Activated CD8-positive, alpha-beta memory T cell treated with anti-CD3 and anti-CD28 coated beads for 4 hours (primary cell): ENCODE measurements at regions not wholly inside any gene's neighbourhood (a gene's known extent, or its start where the extent isn't known, plus 50 kb on each side); places are given as distances from the start of the nearest gene placed in this dataset.

Experiments used
- DNase-seq, 2 donors: peaks; one replicate each; pipeline ENCODE4 v3.0.0-alpha.2; 2020; ENCODE audit warnings: low read depth in 2 of 2

DNA sequence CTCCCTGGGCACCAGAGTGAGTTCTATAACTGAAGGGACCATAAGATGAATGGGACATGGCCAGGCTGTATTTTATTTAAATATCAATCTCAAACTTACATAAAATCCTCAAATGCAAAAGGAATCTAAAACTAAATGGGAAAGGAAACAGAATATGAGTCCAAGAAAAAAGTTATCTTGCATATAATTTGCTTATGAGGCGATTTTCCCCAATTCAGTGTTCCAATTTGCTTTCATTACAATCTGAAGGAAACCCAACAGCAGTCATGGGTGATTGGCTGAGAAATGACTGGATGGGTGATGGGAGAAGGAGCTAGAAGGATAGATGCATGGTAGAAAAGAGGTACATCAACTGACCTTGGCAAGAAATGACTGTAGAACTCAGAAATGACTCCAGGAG, 511.3 kb upstream of the TENM3 start:
- no peak for DNase-seq

DNA sequence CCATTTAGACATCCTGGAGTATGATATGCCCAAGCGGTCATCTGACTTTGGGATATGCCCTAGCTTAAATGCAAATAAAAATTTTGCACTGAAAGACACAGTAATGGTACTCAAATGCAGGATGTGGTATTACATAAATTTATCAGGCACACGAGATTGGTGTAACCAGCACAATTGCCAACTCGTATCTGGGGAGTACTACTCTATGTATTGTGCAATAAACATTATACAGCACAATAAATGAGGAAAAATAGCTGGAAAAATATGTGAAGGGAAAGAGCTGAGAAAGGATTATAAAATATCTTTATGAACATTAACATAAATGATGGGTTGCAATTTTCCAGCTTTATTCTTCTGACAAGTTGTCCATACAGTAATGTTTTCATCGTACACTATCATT, 505.5 kb upstream of the TENM3 start:
- DNase-seq = no peak

DNA sequence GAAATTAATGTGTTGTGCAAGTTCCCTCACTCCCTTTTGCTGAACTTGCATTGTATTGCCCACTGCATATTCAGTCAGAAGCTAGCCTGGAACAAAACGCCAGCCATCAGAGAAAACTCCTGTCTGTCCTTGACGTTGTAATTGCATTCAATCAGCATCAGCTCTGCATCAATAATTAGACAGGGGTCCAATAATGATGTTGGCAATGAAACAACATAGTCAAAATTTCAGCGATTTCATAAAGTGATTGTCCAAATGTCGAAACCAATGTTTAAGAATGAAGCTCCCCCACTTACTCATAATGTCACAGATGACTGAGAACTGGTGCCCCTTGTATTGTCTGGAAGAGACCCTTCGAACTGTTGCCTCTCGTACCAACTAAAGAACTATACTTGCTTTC, 504.2 kb upstream of the TENM3 start:
- DNase-seq = no peak

DNA sequence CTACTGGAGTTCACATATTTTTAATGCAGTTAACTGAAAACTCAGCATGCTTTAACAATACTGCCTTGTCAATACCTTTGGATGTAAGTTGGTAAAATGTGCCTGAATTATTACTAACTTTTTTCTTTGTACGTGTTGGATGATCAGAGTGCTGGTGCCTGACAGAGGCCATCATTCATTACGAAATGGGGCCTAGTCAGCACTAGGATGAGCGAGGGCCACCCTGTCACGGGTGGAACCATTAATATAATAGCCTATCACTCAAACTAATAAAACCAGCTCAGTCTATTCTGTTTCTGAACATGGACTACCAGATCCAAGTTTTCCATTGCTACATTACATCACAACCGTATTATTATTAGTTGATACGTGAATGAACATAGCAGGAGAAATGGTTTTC, 501.7 kb upstream of the TENM3 start:
- DNase-seq = no peak

DNA sequence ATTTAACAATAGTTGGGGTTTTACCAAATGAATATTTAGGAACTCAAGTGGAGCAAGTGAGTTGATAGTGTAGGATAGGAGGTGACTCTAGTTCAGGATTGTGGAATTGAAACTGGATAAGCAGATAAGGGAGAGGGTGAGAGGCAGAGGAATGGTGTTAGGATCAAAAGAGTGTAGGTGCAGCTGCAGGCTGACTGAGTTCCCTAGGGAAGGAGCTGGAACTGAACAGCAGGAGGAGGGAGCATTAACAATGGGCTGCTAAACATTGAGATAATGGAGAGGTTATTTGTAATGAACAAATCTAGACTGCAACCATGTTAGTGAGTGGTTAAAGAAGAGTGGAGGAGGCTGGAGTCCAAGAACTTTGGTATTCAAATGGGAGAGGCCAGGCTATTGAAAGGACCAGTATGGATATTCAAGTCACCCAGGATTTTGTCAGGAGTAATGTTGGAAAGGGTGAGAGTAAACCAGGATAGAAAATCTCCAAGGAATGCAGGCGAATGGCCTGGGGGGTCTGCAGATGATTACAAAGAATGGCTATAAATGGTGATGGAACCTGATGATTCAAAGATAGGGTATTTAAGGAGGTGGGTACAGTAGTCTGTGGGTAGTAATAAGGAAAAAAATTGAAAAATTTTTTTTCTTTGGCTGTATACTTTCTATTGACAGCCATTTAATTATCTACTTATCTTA, 497.1 kb upstream of the TENM3 start:
- no peak for DNase-seq

DNA sequence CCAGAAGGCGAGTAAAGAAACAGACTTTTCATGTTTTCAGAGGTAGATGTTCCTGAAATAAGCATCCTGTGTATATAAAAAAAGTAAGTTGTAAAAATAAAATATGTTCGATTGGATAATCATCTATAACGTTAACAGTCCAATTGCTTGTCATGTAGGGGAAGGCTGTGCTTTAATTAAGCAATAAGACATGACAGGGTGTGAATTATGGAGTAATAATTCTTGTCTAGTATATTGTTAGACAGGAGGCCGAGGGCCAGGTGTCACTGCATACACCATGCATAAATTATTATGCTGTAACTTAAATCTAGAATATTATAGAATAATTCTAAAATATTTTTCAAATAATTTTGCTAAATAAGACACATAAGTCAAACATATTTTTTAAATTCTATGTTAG, 494.6 kb upstream of the TENM3 start:
- no peak for DNase-seq

DNA sequence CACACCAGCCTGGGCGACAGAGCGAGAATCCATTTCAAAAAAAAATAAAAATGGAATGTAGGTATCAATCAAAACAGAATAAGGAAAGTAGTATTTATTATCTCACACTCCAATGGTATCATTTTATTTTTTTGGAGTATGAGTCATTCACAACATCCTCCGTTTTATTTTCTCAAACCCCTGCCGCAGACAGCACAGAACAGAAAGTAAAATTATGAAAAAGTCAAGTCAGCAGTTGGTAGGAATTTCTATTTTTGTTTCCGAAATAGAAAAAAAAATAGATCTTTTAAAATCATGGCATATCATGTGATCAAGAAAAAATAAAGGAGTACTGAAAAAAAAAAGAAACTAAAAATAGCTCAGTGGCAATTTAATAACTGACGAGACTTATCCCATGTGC, 490.7 kb upstream of the TENM3 start:
- DNase-seq = no peak

DNA sequence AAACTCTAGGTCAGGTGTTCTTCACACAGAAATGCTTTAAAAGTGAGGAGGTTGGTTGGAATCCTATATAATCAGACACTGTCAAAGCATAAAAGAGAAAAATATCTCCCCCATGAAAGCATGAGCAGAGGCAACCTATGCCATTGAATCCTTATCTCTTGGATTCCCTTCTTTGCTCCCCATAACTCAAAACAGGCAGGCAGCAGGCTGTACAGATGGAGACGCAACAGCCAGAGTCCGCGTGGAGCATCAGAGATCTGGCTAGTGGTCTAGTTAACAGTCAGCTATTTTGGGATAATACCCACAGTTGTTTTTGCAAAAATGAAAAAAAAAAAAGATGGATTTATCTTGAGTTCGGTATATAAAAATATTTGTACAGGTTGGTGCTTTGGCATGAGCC, 490.0 kb upstream of the TENM3 start:
- DNase-seq = no peak

DNA sequence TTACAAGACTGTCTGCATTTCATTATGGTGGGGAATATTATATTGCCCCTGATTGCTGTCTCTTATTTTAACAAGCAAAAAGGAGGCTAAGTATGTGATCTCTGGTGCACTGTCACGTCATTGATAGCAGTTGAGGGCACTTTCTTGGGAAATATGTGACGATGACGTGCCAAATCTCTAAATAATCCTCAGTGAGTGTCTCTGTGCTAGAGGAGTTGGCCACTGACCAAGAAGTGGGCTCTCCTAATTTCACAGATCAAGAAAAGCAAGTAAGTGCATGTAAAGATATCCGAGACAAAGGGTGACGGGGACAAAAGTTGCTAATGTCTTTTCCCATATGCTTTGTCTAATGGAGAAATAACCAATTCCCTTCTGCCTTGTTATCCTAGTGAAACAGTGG, 487.4 kb upstream of the TENM3 start:
- no peak for DNase-seq

DNA sequence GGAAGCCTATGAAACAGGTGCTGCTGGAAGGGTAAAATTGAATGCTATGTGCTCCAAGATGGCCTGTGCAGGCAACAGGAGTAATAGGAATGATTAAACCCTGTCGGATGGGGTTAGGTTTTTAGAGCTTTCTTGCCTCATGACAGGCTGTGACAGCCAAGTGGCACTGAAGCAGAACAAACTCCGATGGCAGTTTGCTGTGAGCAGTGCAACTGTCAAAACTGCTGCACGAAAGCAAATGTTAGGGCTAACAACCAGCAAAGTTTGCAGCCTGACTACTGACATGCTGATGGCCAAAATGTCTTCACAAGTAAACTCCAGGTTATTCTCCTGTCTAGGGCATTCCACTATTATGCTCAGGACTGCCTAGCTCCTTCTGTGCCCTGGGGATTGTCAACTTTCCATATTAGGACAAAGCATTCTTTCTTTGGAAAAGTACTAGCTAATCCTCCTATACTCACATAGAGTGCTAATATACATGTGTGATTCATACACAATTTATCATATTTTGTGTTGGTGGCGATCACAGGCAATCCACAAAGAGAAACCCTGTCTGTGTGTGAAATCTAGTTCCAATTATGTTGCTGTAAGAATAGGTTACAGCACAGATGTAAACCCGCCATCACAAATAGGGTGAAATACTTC, 486.6 kb upstream of the TENM3 start:
- no peak for DNase-seq

DNA sequence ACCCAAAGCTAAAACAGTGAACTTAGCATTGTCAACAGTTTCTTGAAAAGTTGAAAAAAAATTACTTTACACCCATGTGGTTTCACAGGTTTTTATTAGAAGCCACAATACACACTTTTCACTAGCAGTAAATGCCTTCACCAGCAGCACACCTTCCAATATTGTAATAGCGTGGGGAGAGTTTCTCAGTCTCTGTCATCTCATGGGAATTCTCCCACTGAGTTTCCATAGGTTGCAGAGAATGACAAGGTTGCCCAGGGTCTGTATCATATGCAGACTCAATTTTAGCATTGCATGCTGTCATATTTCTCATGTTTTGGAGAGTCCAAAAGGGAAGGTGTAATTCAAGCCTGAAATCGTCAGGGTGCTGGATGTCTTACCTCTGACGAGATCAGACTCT, 486.1 kb upstream of the TENM3 start:
- DNase-seq = no peak

DNA sequence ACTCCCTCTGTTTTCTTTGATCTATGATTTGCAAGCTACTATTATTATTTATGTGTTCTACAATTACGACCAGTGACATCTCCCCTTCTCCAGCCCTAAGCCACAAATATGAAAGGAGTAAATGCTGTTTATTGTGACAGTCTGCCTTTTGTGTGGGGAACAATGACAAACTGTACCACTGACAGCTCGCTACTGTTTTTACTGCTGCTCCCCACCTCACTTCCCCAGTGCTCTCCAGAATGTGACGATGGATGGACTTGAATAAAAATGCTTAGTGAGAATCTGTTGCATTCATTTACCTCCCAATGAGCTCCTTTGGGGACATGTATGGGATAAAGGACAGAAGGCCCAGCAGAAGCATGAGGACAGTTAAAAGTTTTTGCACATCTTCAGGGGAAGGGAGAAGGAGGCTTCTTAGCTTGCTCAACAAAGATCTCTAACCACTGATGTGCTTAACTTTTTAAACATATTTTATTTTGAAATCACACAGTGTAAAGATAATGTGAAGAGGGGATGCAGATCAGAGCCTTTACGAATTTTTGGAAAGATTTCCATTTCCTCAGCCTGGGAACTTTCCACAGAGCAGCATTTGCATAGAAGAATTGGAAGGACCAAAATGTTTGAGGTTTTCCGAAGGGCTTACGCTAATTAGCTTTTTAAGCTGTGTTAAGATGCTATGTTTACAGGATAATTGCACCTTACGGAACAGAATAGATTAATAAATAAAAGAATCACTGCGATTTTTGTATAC, 485.1 kb upstream of the TENM3 start:
- DNase-seq = no peak

DNA sequence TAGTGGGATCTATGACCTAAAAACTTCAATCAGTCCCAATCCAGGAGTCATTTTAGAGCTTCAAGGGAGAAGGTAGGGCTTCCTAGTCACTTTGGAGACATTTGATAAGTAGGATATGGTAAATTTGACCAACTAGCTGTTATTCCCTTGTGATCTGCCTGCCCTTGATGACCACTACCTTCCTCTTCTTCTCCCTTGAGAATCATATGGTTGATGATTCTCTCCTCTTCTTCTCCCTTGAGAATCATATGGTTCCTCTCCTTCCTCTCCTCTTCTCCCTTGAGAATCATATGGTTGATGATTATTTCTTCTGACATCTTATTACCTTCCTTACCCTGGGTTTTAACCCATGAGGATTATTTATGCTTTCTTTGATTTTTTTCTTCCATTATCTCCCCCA, 482.6 kb upstream of the TENM3 start:
- DNase-seq = no peak

DNA sequence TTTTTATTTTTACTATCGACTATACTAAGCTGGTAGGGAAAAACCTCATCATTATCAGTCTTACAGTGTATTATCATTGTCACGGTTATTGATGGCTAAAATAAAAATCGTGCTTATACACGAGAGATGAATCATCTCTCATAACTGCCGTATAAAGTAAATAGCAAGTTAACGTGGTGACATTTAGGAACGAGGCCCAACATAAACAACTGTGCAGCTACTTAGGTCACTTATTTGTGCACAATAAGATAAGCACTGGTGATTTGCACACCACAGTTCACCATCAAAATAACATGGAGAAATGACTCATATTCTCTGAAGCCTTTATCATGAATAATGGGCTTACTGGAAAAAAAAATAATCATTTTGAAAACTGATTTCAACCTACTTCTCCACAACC, 482.0 kb upstream of the TENM3 start:
- DNase-seq = no peak

DNA sequence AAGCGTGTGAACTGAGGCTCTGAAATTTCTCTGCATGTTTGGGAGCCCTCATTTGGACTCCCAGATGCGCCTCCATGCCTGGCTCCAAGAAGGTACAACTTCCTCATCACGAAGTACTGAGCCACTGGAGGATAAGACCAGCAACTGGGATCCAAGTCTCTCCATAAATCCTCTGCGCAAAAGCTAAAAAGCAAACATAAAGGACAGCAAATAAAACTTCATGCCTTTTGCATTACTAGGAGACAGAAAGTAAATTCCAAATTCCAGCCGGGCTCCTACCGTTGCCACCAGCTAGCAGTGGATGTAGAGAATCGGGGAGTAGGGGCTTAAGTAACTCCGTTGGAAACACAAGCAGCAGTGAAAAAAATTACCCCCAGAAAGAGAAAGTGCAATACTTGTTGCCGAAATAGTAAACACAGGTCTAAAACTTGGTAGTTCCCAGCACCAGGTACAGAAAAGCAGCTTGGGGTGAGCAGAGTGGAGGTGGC, 477.1 kb upstream of the TENM3 start:
- no peak for DNase-seq

DNA sequence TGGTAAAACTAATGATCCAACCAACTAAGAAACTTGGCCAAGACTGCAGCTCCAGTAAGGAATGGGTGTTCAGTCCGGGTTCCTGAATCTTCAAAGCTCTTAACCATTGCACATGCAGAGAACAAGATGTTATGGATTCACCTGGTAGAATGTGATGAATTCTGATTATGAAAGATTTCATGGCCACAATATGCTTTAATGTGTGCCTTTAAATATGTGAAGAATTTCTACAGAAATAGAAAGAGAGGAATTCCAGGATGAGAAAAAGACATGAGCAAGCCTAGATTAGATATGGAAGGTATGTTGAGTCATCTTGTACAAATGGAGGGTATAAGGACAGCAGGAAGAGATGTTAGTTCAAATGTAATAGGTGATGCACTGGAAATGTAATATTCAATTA, 472.2 kb upstream of the TENM3 start:
- no peak for DNase-seq

DNA sequence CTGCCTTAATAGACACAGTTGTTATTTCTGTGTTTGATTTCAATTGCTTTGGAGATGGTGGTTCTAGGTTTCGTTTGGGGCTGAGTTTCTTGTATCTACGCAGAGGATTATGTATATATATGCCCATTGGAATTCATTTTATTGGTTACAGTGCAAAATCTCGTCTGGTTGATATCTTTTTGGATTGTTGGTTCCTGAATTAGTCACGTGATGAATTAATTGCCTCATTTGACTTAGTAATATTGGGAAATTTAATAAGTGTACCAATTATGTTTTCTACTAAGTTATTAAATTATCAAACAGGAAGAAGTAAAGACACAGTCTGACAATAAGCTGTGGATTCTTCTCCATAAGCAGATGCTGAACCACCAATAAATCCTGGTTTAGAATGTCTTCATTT, 467.9 kb upstream of the TENM3 start:
- no peak for DNase-seq

DNA sequence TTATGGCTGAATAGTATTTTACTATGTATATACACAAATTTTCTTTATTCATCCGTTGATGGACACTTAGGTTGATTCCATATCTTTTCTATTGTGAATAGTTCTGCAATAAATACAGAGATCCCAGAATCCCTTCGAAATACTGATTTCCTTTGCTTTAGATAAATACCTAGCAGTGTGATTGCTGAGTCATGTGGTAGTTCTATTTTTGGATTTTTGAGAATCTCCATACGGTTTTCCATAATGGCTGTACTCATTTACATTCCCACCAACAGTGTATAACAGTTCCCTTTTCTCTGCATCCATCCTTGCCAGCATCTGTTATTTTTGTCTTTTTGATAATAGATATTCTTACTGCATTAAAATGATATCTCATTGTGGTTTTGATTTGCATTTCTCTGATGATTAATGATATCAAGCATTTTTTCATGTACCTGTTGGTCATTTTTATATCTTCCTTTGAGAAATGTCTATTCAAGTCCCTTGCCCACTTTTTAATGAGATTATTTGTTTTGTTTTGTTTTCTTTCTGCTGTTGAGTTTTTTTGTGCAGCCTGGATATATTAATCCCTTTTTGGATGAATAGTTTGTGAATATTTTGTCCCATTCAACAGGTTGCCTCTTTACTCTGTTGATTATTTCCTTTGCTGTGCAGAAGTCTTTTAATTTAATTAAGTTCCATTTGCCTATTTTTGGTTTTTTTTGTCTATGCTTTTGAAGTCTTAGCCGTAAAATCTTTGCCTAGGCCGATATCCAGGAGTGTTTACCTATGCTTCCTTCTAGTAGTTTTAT, 466.7 kb upstream of the TENM3 start:
- no peak for DNase-seq

DNA sequence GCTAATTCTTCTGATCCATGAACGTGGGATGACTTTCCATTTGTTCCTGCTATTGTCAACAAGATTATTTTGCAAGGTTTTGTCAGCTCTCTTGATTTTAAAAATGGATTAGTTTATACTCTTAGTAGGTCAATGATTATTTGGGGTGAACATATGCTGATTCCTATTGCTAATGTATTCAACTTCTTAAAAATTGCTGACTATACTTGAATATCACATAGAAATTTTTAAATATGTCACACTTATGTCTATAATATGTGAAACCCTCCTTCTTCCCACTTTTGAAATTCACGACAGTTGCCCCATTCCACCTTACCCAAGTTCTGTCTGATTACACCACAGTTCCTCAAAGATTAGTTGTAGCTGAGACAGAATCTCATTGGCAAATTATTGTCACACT, 465.7 kb upstream of the TENM3 start:
- no peak for DNase-seq

DNA sequence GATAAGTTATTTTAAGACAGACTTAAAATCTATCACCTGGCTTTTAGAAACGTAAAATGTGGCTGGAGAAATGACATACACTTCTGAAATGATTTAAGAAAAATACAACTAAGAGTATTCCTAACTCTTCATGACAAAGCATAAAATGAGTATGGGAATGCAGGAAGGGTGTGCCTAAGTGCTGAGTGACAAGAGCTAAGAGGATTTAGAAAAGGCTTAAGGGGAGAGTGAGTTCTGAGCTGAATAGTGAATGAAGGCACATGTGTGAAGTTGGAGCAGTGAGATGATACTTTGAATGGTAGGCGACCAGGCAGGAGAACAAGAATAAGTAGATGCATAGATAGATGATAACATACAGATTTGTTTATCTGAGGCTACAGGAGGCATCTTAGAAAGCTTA, 458.3 kb upstream of the TENM3 start:
- no peak for DNase-seq

DNA sequence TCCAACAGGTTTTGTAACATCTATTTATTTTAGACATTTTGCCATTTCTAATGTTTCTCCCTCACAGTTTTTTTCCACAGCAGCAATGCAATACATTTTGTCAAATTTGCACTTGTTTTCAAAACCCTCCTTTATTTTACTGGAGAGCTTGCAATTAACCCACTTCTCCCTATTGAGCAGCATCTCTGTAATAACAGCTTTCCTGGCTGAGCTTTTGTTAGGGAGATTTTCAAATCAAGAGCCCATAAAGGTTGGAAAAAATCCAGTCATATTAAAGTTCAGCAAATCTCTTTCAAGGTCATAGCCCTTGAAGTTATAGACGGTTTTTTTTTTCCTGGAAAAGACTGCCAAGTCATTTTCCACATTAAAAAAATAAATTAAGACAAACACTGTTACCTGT, 450.6 kb upstream of the TENM3 start:
- DNase-seq = no peak

DNA sequence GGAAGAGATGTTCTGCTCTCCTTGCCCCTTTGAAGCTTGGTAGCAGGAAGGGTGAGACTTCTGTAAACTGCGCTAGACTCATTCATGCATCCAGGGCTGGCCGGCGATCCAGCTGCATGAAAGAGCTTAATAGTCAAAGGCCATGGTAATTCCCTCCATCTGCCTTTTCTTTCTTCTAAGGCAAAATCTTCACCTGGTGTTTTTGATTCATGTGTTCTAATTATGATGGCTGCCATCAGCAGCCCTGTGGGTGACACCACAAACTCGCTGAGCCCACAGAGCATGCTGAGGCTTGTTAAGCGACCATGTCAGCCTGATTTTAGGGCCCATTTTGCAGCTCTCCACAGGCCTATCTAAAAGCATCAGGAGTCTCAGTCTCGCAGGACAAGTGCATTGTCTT, 450.1 kb upstream of the TENM3 start:
- no peak for DNase-seq
